ENCODE measurements at regions not wholly inside any gene's neighbourhood (a gene's known extent, or its start where the extent isn't known, plus 50 kb on each side); places are given as distances from the start of the nearest gene placed in this dataset.

- Histone ChIP-seq H2BK12ac (ENCODE audit: low read depth, low read length) (no peak overlapping the region), H3K4me3 (ENCODE audit: extremely low read depth in 1 of 4, insufficient read depth in 2 of 4, low read depth in 3 of 4, low read length in 4 of 4) (no peak overlapping the region), H2BK15ac (ENCODE audit: low read length) (no peak overlapping the region), H3K4me2 (ENCODE audit: insufficient read depth in 1 of 2, low read depth in 2 of 2, low read length in 2 of 2) (no peak overlapping the region), H2AK5ac (ENCODE audit: low read depth, low read length) (no peak overlapping the region), H3K79me2 (ENCODE audit: control insufficient read depth in 1 of 2, insufficient read depth in 2 of 2, low read length in 2 of 2) (no peaks in the 10 kb centered on the region), H3K23me2 (ENCODE audit: low read depth, low read length) (no peaks in the 10 kb centered on the region), H3K14ac (ENCODE audit: insufficient read length) (no peak overlapping the region), H2BK5ac (ENCODE audit: low read depth, low read length) (no peak overlapping the region), H3K36me3 (ENCODE audit: control insufficient read depth in 2 of 4, insufficient read depth in 4 of 4, low read length in 3 of 4) (no peaks in the 10 kb centered on the region), H3K9ac (replicated peaks in 1 of 4; ENCODE audit: extremely low read depth in 1 of 4, low read depth in 3 of 4, low read length in 3 of 4) (no peak overlapping the region), H4K20me1 (replicated peaks in 1 of 2; ENCODE audit: control insufficient read depth in 1 of 2, insufficient read depth in 2 of 2, low read length in 2 of 2) (no peaks in the 10 kb centered on the region), H3K4me1 (replicated peaks in 1 of 4; ENCODE audit: control insufficient read depth in 3 of 4, insufficient read depth in 4 of 4, low read length in 3 of 4) (no peaks in the 10 kb centered on the region), H3K18ac (ENCODE audit: extremely low read depth, low read length) (no peak overlapping the region), H3K79me1 (ENCODE audit: low read depth, low read length) (no peaks in the 10 kb centered on the region), H4K91ac (replicated peaks; ENCODE audit: insufficient read length, low read length) (no peak overlapping the region), H2BK20ac (ENCODE audit: low read length) (no peak overlapping the region), H3K4ac (replicated peaks; ENCODE audit: insufficient read length, low read depth, low read length) (no peak overlapping the region), H3K9me3 (ENCODE audit: insufficient read depth in 2 of 2, low read depth in 1 of 2, low read length in 1 of 2) (no peaks in the 10 kb centered on the region), H2AFZ (ENCODE audit: low read length) (no peak overlapping the region), H4K5ac (ENCODE audit: insufficient read length, low read depth, low read length) (no peak overlapping the region), H3K56ac (replicated peaks; ENCODE audit: insufficient read length, low read depth, low read length) (no peak overlapping the region), H3K27ac (ENCODE audit: low read depth, low read length) (no peak overlapping the region), H3K27me3 (replicated peaks in 1 of 4; ENCODE audit: control insufficient read depth in 3 of 4, extremely low read depth in 1 of 4, insufficient read depth in 3 of 4, low read length in 3 of 4) (no peaks in the 10 kb centered on the region), H2BK120ac (replicated peaks; ENCODE audit: low read depth, low read length) (no peak overlapping the region), H4K8ac (ENCODE audit: extremely low read depth, insufficient read depth, low read length) (no peak overlapping the region), H3K23ac (ENCODE audit: insufficient read length) (no peak overlapping the region)
- ChIA-PET CTCF (ENCODE audit: partially characterized antibody) (interaction anchor here (1.5 kb wide), 1 partner anchor 11 kb away, joined by 3 read pairs; no protein-coding TSS in a partner anchor), POLR2A (ENCODE audit: partially characterized antibody) (no interaction called here)
- FAIRE-seq (no peak), DNase-seq (ENCODE audit: low read depth in 1 of 2, low spot score in 2 of 2) (no peak)
- WGBS, 2 experiments (ENCODE audit: extremely low coverage in 1 of 2, insufficient coverage in 1 of 2, insufficient read length in 1 of 2, insufficient replicate concordance in 2 of 2, low coverage in 1 of 2, low lambda C conversion rate in 2 of 2, missing lambda C conversion rate in 1 of 2) = 83% methylated on average over 2 of the region's 2 CpGs; no CpG with 5 or more reads in 1 of the 2 experiments
- TF ChIP-seq FOSL1 (IDR thresholded peaks at IDR 0.05; ENCODE audit: insufficient read depth, low read depth, low read length) (no peak), HDAC6 (IDR thresholded peaks at IDR 0.05; ENCODE audit: low read depth, low read length) (no peak), HDAC2 (IDR thresholded peaks at IDR 0.05; ENCODE audit: borderline replicate concordance in 1 of 2, low read depth in 2 of 2, low read length in 2 of 2) (no peak), SAP30 (IDR thresholded peaks at IDR 0.05; ENCODE audit: insufficient read depth, insufficient replicate concordance, low read length) (no peak), BACH1 (IDR thresholded peaks at IDR 0.05; ENCODE audit: low read length) (no peak), CTBP2 (IDR thresholded peaks at IDR 0.05; ENCODE audit: borderline replicate concordance, insufficient read depth, insufficient read length, low read length) (no peak), CBX8 (IDR thresholded peaks at IDR 0.05; ENCODE audit: borderline replicate concordance, low read depth, low read length) (no peak), CREB1 (IDR thresholded peaks at IDR 0.05) (no peak), MAFK (IDR thresholded peaks at IDR 0.05; ENCODE audit: low read depth, low read length) (no peak), POLR2A (IDR thresholded peaks at IDR 0.05; ENCODE audit: control extremely low read depth in 1 of 2, low read depth in 2 of 2, low read length in 2 of 2) (no peak), KDM4A (IDR thresholded peaks at IDR 0.05; ENCODE audit: low read depth, low read length, severe bottlenecking) (no peak), TEAD4 (IDR thresholded peaks at IDR 0.05; ENCODE audit: low read depth, low read length) (no peak), TBP (IDR thresholded peaks at IDR 0.05; ENCODE audit: low read depth, low read length) (no peak)
- TF ChIP-seq, protein P1, sequence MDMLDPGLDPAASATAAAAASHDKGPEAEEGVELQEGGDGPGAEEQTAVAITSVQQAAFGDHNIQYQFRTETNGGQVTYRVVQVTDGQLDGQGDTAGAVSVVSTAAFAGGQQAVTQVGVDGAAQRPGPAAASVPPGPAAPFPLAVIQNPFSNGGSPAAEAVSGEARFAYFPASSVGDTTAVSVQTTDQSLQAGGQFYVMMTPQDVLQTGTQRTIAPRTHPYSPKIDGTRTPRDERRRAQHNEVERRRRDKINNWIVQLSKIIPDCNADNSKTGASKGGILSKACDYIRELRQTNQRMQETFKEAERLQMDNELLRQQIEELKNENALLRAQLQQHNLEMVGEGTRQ (IDR thresholded peaks at IDR 0.05; ENCODE audit: low read length) = no peak
Observed at GRCh38 chr12:53857666-53858065, 81.0 kb upstream of the HOXC13 start.

All from H1 (cell line).